SU-DHL-6 (cell line): ENCODE measurements at regions not wholly inside any gene's neighbourhood (a gene's known extent, or its start where the extent isn't known, plus 50 kb on each side); places are given as distances from the start of the nearest gene placed in this dataset.

Experiments
- H2AFZ ChIP-seq: fragments of 200-600 bp; sonication (generic); 2 replicates; pipeline ENCODE4 v1.6.1; 2014; ENCODE audit warnings: low read depth, mild to moderate bottlenecking, moderate library complexity, mixed read lengths, antibody characterized with exemption, low read length; ENCODE audit not compliant: severe bottlenecking
- H3F3A ChIP-seq: fragments of 200-600 bp; shearing (Covaris generic); 2 replicates; pipeline ENCODE4 v1.6.0; 2016; ENCODE audit warnings: antibody characterized with exemption, mild to moderate bottlenecking; ENCODE audit not compliant: insufficient read depth
- H3K27ac ChIP-seq: fragments of 200-600 bp; sonication (generic); 2 replicates; pipeline ENCODE4 v1.5.1; 2016; ENCODE audit warnings: low read depth, mild to moderate bottlenecking, low read length, moderate library complexity, mixed read lengths
- H3K27me3 ChIP-seq: fragments of 200-600 bp; sonication (generic), shearing (Covaris generic); 2 replicates; pipeline ENCODE4 v1.6.0; 2014; ENCODE audit warnings: mild to moderate bottlenecking, low read length
- H3K36me3 ChIP-seq: fragments of 200-600 bp; sonication (generic); 2 replicates; pipeline ENCODE4 v1.6.1; 2014; ENCODE audit warnings: mild to moderate bottlenecking, low read length, mixed read lengths
- H3K4me2 ChIP-seq: fragments of 300-600, 200-600 bp; shearing (Covaris generic), sonication (generic); 2 replicates; pipeline ENCODE4 v1.6.0; 2014; ENCODE audit warnings: low read length, low read depth, mild to moderate bottlenecking; ENCODE audit not compliant: poor library complexity, severe bottlenecking
- H3K4me3 ChIP-seq: fragments of 200-600 bp; sonication (generic); 2 replicates; pipeline ENCODE4 v1.5.1; 2014; ENCODE audit warnings: antibody characterized with exemption, low read length, mild to moderate bottlenecking, mixed read lengths; ENCODE audit not compliant: insufficient read depth, poor library complexity, severe bottlenecking
- H3K79me2 ChIP-seq: fragments of 200-600 bp; sonication (generic); 2 replicates; pipeline ENCODE4 v1.6.1; 2014; ENCODE audit warnings: mild to moderate bottlenecking, low read length, moderate library complexity; ENCODE audit not compliant: insufficient read depth
- H3K9ac ChIP-seq: fragments of 200-600 bp; sonication (generic); 2 replicates; pipeline ENCODE4 v1.7.0; 2014; ENCODE audit warnings: mild to moderate bottlenecking, low read length
- H3K9me2 ChIP-seq: fragments of 200-600 bp; sonication (generic); replicated peaks from 2 replicates; pipeline ENCODE4 v1.6.1; 2014; ENCODE audit warnings: low read length; ENCODE audit not compliant: insufficient read depth
- H3K9me3 ChIP-seq: fragments of 200-600 bp; sonication (generic); 2 replicates; pipeline ENCODE4 v1.6.1; 2014; ENCODE audit warnings: low read length, mixed read lengths; ENCODE audit not compliant: insufficient read depth
- H4K20me1 ChIP-seq: fragments of 200-600 bp; sonication (generic); 2 replicates; pipeline ENCODE4 v1.6.1; 2014; ENCODE audit warnings: low read depth, mild to moderate bottlenecking, antibody characterized with exemption, low read length, moderate library complexity, mixed read lengths
- CTCF ChIP-seq: fragments of 200-600 bp; sonication (generic); IDR thresholded peaks from one replicate; pipeline ENCODE4 v1.5.1; 2017; ENCODE audit warnings: antibody characterized with exemption, mild to moderate bottlenecking, low read length, moderate library complexity; ENCODE audit not compliant: insufficient read depth, poor library complexity, severe bottlenecking
- EZH2phosphoT487 ChIP-seq: fragments of 200-600 bp; sonication (generic), shearing (Covaris generic); conservative IDR thresholded peaks from 2 replicates; pipeline ENCODE4 v1.6.1; 2018; ENCODE audit warnings: mild to moderate bottlenecking, antibody characterized with exemption, low read length, moderate library complexity, mixed read lengths

DNA sequence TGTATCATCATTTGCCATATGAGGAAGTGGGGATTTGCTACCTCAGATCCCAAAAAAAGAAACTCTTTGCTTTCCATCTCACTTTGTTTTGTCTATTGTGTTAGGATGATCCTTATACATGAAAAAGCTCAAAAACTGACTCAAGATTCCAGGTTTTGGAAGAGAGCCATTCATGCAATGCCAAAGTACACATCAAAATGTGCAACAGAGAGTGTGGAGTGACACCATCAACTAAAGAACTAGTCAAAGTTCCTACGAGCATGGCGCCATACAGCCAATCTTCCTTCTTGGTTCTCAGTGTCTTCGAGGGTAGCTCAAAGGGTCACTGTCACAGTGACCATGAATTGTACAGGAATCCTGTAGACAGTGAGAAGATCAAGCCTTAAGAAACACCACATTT is 255.8 kb upstream of the SASH1 start:
- Histone ChIP-seq H3K9ac (no peak overlapping the region), H3K4me3 (no peak overlapping the region), H3K9me3 (no peaks in the 10 kb centered on the region), H3K27ac (no peak overlapping the region), H4K20me1 (no peaks in the 10 kb centered on the region), H2AFZ (no peak overlapping the region), H3K36me3 (no peaks in the 10 kb centered on the region), H3K9me2 (no peaks in the 10 kb centered on the region), H3K4me2 (no peak overlapping the region), H3F3A (no peaks in the 10 kb centered on the region), H3K79me2 (no peaks in the 10 kb centered on the region), H3K27me3 (no peaks in the 10 kb centered on the region)
- no peak for TF ChIP-seq EZH2phosphoT487
- no peak for TF ChIP-seq CTCF

- H3K4me2 ChIP-seq, result no peak overlapping the region
- H3K27ac ChIP-seq, result no peak overlapping the region
- H3K27me3 ChIP-seq, result no peaks in the 10 kb centered on the region
- TF ChIP-seq EZH2phosphoT487 (no peak), CTCF (no peak)
- no peaks in the 10 kb centered on the region for H3K9me3 ChIP-seq
- H3K4me3 ChIP-seq, result no peak overlapping the region
- no peaks in the 10 kb centered on the region for H3F3A ChIP-seq
- no peaks in the 10 kb centered on the region for H3K36me3 ChIP-seq
- no peaks in the 10 kb centered on the region for H3K79me2 ChIP-seq
- no peak overlapping the region for H2AFZ ChIP-seq
- no peaks in the 10 kb centered on the region for H3K9me2 ChIP-seq
- H4K20me1 ChIP-seq, result no peaks in the 10 kb centered on the region
- H3K9ac ChIP-seq, result no peak overlapping the region
These were observed 255.0 kb upstream of the SASH1 start for GRCh38 chr6:148087659-148088058.

GRCh38 chr6:148090326-148090725 is 252.3 kb upstream of the SASH1 start:
- Histone ChIP-seq H3K9me3 (no peaks in the 10 kb centered on the region), H3K9me2 (no peaks in the 10 kb centered on the region), H3F3A (no peaks in the 10 kb centered on the region), H3K9ac (no peak overlapping the region), H4K20me1 (no peaks in the 10 kb centered on the region), H3K4me2 (no peak overlapping the region), H3K4me3 (no peak overlapping the region), H3K27ac (no peak overlapping the region), H2AFZ (no peak overlapping the region), H3K27me3 (no peaks in the 10 kb centered on the region), H3K36me3 (no peaks in the 10 kb centered on the region), H3K79me2 (no peaks in the 10 kb centered on the region)
- TF ChIP-seq EZH2phosphoT487 (no peak), CTCF (no peak)

- H3F3A ChIP-seq, result no peaks in the 10 kb centered on the region
- no peaks in the 10 kb centered on the region for H3K27me3 ChIP-seq
- no peaks in the 10 kb centered on the region for H3K79me2 ChIP-seq
- H3K4me3 ChIP-seq, result no peak overlapping the region
- no peak for TF ChIP-seq CTCF
- H2AFZ ChIP-seq, result no peak overlapping the region
- H3K9me2 ChIP-seq, result no peaks in the 10 kb centered on the region
- no peaks in the 10 kb centered on the region for H3K36me3 ChIP-seq
- H3K4me2 ChIP-seq, result no peak overlapping the region
- no peaks in the 10 kb centered on the region for H3K9me3 ChIP-seq
- H3K27ac ChIP-seq, result no peak overlapping the region
- H3K9ac ChIP-seq, result no peak overlapping the region
- no peaks in the 10 kb centered on the region for H4K20me1 ChIP-seq
These were observed 251.2 kb upstream of the SASH1 start for GRCh38 chr6:148091394-148091793.
